ENCODE measurements at regions not wholly inside any gene's neighbourhood (a gene's known extent, or its start where the extent isn't known, plus 50 kb on each side); places are given as distances from the start of the nearest gene placed in this dataset.

GRCh38 chr20:24895898-24896658 lies 53.0 kb upstream of the CST7 start:
- Histone ChIP-seq H3K9me3 (ENCODE audit: low read depth) (no peaks in the 10 kb centered on the region), H3K27me3 (no peaks in the 10 kb centered on the region), H3K36me3 (no peaks in the 10 kb centered on the region), H3K4me1 (ENCODE audit: low read depth) (no peaks in the 10 kb centered on the region), H3K4me3 (no peak overlapping the region), H3K27ac (no peak overlapping the region)
- DNase-seq (ENCODE audit: low read depth in 1 of 2, low spot score in 1 of 2) = no peak
- TF ChIP-seq, protein P1, sequence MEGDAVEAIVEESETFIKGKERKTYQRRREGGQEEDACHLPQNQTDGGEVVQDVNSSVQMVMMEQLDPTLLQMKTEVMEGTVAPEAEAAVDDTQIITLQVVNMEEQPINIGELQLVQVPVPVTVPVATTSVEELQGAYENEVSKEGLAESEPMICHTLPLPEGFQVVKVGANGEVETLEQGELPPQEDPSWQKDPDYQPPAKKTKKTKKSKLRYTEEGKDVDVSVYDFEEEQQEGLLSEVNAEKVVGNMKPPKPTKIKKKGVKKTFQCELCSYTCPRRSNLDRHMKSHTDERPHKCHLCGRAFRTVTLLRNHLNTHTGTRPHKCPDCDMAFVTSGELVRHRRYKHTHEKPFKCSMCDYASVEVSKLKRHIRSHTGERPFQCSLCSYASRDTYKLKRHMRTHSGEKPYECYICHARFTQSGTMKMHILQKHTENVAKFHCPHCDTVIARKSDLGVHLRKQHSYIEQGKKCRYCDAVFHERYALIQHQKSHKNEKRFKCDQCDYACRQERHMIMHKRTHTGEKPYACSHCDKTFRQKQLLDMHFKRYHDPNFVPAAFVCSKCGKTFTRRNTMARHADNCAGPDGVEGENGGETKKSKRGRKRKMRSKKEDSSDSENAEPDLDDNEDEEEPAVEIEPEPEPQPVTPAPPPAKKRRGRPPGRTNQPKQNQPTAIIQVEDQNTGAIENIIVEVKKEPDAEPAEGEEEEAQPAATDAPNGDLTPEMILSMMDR (IDR thresholded peaks at IDR 0.05; ENCODE audit: low read depth, low read length) = no peak

GRCh38 chr20:24896984-24897383 lies 52.1 kb upstream of the CST7 start:
- H3K36me3 ChIP-seq = no peaks in the 10 kb centered on the region
- no peaks in the 10 kb centered on the region for H3K4me1 ChIP-seq (ENCODE audit: low read depth)
- H3K27me3 ChIP-seq = no peaks in the 10 kb centered on the region
- no peak overlapping the region for H3K4me3 ChIP-seq
- DNase-seq (ENCODE audit: low read depth in 1 of 2, low spot score in 1 of 2) = no peak
- H3K9me3 ChIP-seq (ENCODE audit: low read depth) = no peaks in the 10 kb centered on the region
- H3K27ac ChIP-seq = no peak overlapping the region
- TF ChIP-seq, protein P1 (IDR thresholded peaks at IDR 0.05; ENCODE audit: low read depth, low read length) = no peak

GRCh38 chr20:24897974-24898373 lies 51.1 kb upstream of the CST7 start:
- Histone ChIP-seq H3K9me3 (ENCODE audit: low read depth) (no peaks in the 10 kb centered on the region), H3K36me3 (no peaks in the 10 kb centered on the region), H3K4me3 (no peak overlapping the region), H3K4me1 (ENCODE audit: low read depth) (no peaks in the 10 kb centered on the region), H3K27ac (no peak overlapping the region), H3K27me3 (no peaks in the 10 kb centered on the region)
- TF ChIP-seq, protein P1 (IDR thresholded peaks at IDR 0.05; ENCODE audit: low read depth, low read length) = no peak
- no peak for DNase-seq (ENCODE audit: low read depth in 1 of 2, low spot score in 1 of 2)

DNA sequence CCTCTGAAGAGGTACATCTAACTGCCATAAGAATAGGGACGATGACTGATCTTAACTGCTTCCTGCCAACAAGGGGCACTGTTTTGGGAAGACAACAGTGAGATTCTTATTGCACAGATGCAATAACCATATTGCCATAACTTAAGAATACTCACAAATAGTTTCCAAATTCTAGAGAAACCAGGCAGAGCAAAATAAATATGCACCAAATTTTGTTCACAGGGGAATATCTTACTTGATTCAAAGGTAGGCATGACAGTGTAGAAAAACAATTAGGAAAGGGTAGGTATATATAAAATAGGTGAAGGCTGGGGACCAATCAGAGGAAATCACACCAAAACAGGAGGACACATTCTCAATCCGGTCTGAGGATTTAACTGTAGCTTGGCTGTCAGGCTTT lies 49.9 kb upstream of the CST7 start:
- TF ChIP-seq, protein P1 (IDR thresholded peaks at IDR 0.05; ENCODE audit: low read depth, low read length) = no peak
- Histone ChIP-seq H3K36me3 (no peaks in the 10 kb centered on the region), H3K4me1 (ENCODE audit: low read depth) (no peaks in the 10 kb centered on the region), H3K4me3 (no peak overlapping the region), H3K27me3 (no peaks in the 10 kb centered on the region), H3K9me3 (ENCODE audit: low read depth) (no peaks in the 10 kb centered on the region), H3K27ac (no peak overlapping the region)
- DNase-seq (ENCODE audit: low read depth in 1 of 2, low spot score in 1 of 2) = no peak
